ENCODE measurements at regions not wholly inside any gene's neighbourhood (a gene's known extent, or its start where the extent isn't known, plus 50 kb on each side); places are given as distances from the start of the nearest gene placed in this dataset.

- no peak for DNase-seq
Observed at GRCh38 chr2:144074450-144074849, 445.5 kb downstream of the ZEB2 start.

- DNase-seq: no peak
Observed at GRCh38 chr2:144071461-144071860, 448.5 kb downstream of the ZEB2 start.

- DNase-seq: no peak
Observed at GRCh38 chr2:144067506-144067905, 452.4 kb downstream of the ZEB2 start.

DNA sequence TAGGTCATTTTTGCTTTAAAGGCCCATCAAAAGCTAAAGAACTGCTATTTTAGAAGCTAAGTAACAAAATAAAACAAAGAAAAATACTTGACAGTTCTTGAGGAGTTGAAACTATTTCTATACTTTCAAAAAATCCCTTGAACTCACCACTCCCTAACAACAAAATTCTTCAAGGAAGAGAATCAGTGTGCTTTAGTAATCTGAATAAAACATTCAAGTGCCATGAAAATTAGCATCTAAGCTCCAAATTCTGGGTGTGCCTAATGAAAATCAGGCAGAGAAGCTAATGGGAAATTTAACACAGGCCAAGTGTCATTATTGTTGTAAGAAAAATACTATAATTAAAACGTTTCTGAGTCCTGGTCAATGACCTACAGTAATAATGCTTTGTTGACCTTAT, 456.3 kb downstream of the ZEB2 start:
- no peak for DNase-seq

GRCh38 chr2:144054911-144055310, 465.0 kb downstream of the ZEB2 start:
- no peak for DNase-seq

GRCh38 chr2:144052083-144052482, 467.8 kb downstream of the ZEB2 start:
- no peak for DNase-seq

DNA sequence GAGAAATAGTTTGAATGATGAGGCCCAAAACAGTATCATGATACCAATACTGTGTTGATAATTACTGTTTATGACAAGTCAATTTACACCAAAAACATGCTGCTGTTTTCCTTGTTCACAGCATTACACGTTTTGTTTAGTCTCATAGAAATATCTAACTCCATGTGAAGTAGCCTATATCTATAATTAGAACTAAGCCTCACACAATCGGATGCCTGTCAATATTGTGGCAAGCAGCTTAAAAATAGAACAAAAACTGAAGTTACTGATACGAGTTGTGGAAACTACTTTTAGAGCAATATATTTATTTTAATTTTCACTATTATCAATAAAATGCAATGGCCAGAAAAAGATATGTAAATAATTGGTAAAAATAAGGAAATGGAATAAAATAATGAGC, 470.8 kb downstream of the ZEB2 start:
- DNase-seq: no peak

- no peak for DNase-seq
Observed at GRCh38 chr2:144048631-144049060, 471.3 kb downstream of the ZEB2 start.

GRCh38 chr2:144042751-144043150, 477.2 kb downstream of the ZEB2 start:
- no peak for DNase-seq

DNA sequence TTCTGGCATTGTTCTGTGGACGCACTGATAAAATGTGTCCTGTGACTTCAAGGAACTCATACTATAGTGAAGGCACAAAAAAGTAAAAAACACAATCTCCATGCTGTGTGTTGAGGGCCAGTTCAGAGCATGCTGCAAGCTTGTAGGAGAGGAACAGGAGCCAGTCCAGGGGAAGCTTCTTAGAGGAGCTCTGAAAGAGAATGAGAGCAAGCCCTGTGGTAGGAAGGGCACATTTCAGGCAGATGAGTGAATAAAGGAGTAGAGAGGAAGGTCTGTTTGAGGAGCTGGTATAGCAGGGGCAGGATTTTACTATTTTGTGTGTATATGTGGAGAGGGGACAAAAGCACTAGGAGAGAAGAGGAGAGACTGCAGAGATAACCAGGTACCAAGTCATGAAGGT, 478.3 kb downstream of the ZEB2 start:
- DNase-seq: no peak

GRCh38 chr2:144040834-144041233, 479.1 kb downstream of the ZEB2 start:
- no peak for DNase-seq

- DNase-seq: no peak
Observed at GRCh38 chr2:144032566-144032965, 487.4 kb downstream of the ZEB2 start.

DNA sequence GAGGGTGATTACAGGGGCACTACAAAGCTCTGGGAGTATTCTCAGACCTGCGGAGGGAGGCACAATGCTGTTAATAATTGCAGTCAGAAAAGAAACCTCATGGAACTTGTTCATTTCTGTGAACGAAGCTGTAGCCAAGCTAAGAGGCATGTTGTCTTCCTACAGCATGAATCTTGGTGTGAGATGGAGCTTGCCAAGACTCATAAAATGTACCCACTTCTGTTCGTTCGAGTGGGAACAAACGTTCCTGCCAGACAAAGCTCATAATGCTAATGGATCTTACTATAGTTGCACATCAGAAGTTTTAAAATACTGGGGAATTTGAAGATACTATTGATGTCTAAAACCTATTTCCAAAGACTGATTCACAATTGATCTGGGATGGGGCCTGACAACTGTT, 489.1 kb downstream of the ZEB2 start:
- no peak for DNase-seq

DNA sequence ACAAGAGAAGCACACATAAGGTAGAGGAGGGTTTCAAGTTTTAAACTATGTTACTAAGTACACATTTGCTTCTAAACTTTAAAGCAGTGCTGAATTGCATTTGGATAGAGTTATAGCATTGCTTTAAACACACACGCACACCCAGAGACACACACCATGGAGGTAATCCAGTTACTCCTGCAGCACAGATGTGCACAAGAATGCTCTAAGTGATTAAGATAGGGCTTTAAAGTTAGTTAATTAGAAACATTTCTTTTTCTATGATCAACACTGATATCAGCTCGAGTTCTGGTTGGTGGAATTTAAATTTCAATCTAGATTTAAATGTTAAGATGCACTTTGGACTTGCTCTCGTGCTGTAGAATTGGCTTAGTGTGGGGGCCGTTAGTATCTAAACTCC, 492.3 kb downstream of the ZEB2 start:
- no peak for DNase-seq

- no peak for DNase-seq
Observed at GRCh38 chr2:144026753-144027152, 493.2 kb downstream of the ZEB2 start.

- DNase-seq: no peak
Observed at GRCh38 chr2:144020047-144020446, 499.9 kb downstream of the ZEB2 start.

DNA sequence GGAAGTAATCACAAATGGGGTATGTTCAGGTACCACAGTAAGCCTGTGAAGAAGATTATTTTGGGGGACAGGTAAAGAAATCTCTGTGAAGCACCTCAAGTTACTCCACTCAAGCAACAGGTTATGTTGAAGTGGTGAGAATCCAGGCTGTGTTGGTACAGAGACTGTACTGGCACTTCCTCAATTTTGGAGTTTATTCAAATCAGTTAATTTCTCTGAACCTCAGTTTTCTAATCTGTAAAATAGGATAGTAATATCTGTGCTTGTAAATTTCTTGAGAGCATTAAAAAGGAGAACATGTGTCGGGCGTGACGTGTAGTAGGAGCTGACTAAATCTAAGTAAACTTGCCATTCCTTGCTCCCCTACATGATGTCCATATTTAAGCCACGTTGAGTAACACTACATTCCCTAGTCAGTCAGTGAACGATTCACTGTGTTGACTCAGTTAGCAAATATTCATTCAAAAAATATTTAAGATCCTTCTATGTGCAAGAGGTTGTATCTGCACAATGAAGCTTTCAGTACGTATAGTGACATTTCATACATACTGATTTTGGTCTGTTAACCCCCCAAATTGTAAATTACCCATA, 504.2 kb downstream of the ZEB2 start:
- DNase-seq: no peak

GRCh38 chr2:144015036-144015435, 504.9 kb downstream of the ZEB2 start:
- DNase-seq: no peak

DNA sequence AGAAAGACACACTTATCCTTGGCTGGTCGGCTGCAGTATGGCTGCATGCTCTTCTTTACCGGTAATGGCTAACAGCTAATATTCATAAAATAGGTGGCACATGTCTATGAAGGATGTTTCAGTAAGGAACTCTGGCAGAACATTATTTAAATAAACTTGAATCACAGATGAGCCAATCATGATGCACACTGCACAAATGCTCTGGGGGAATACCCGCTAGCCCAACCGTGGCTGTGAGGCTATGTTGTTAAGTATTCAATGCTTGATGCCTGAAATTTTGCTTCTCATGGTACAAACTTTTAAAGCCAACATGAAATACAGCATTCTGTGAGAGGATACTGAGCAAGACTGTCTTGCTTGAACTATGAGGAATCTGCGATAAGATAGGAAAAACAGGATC, 505.8 kb downstream of the ZEB2 start:
- DNase-seq: no peak

DNA sequence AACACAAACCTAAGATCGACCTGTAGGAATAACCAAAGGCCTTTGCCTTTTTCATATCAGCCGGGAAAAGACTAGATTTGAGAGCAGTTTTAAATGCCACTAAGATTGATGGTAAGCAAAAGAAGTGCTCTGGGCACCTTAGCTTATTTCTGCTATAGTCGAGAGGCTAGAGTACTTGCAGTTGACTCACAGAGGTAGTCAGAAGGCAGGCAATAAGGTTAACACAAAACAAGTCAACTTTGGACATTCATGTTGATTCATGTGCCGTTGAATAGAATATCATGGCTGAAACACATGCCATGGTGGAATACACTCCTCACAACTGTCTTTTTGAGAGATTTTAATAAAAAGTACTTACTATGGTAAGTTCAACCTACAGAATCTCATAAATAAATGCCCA, 507.6 kb downstream of the ZEB2 start:
- no peak for DNase-seq

GRCh38 chr2:144011553-144011952, 508.4 kb downstream of the ZEB2 start:
- DNase-seq: no peak

GRCh38 chr2:144011098-144011497, 508.8 kb downstream of the ZEB2 start:
- DNase-seq: no peak

- DNase-seq: no peak
Observed at GRCh38 chr2:144010096-144010836, 509.7 kb downstream of the ZEB2 start.

GRCh38 chr2:144006139-144006538, 513.8 kb downstream of the ZEB2 start:
- no peak for DNase-seq

DNA sequence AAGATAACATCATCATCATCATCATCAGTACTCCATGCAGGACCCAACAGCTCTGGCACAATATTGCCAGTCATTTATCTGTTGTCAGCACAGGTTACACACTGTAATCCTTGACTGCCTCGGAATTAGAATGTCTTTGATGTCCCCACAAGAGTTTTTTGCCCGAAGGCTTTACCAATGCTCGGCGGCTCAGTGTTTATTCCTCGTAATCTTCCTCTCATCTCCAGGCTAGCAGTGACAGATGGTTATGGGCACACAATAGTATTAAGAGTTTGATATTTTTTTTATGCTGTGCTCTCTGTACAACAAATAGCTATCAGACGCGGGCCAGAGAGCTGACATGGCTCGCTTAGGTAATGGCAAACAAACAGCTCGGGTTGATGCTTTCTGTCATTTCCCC, 515.2 kb downstream of the ZEB2 start:
- no peak for DNase-seq

Data from activated CD4-positive, alpha-beta T cell treated with anti-CD3 and anti-CD28 coated beads, Interleukin-2, amount 50 U/mL, for 48 hours (primary cell).